IPS DF 6.9 (cell line): ENCODE measurements at regions not wholly inside any gene's neighbourhood (a gene's known extent, or its start where the extent isn't known, plus 50 kb on each side); places are given as distances from the start of the nearest gene placed in this dataset.
"Not testable (repeated sequence)": the region's sequence is repeated elsewhere in the genome, so short reads cannot be mapped to it uniquely, and the experiment has no call there.

Source experiments
- DNase-seq: peaks from one replicate; pipeline ENCODE4 v3.0.0-alpha.2; 2013; ENCODE audit warnings: low read depth, low spot score
- H3K27ac ChIP-seq: one replicate; pipeline ENCODE4 v1.5.1; 2013; ENCODE audit warnings: low read length, control low read depth
- H3K27me3 ChIP-seq: 2 replicates; pipeline ENCODE4 v1.6.1; 2013; ENCODE audit warnings: mild to moderate bottlenecking, low read length; ENCODE audit not compliant: control insufficient read depth, insufficient read depth
- H3K36me3 ChIP-seq: 2 replicates; pipeline ENCODE4 v1.6.1; 2013; ENCODE audit warnings: low read length; ENCODE audit not compliant: control insufficient read depth, insufficient read depth
- H3K4me1 ChIP-seq: 2 replicates; pipeline ENCODE4 v1.6.1; 2013; ENCODE audit warnings: low read length; ENCODE audit not compliant: control insufficient read depth, insufficient read depth
- H3K4me3 ChIP-seq: 2 replicates; pipeline ENCODE4 v1.5.1; 2013; ENCODE audit warnings: mild to moderate bottlenecking, low read length
- H3K9me3 ChIP-seq: 2 replicates; pipeline ENCODE4 v1.6.1; 2013; ENCODE audit warnings: low read length, inconsistent platforms; ENCODE audit not compliant: control insufficient read depth, insufficient read depth
- WGBS: extraction: QIAGEN DNeasy Blood & Tissue Kit; methylation state at CpG from one replicate; pipeline ENCODE4 v1.1.7; 2013; ENCODE audit warnings: mixed read lengths, missing lambda C conversion rate; ENCODE audit not compliant: insufficient read length, insufficient coverage; 5-methylcytosine and 5-hydroxymethylcytosine counted together

- Histone ChIP-seq H3K9me3 (no peaks in the 10 kb centered on the region), H3K4me1 (no peaks in the 10 kb centered on the region), H3K27ac (no peak overlapping the region), H3K4me3 (no peak overlapping the region), H3K36me3 (no peaks in the 10 kb centered on the region), H3K27me3 (no peaks in the 10 kb centered on the region)
- no CpG with 5 or more reads among the region's 3 CpGs for WGBS
- no peak for DNase-seq
Measured at GRCh38 chr2:18268400-18268799, 292.1 kb downstream of the RDH14 start.

- H3K27me3 ChIP-seq: no peaks in the 10 kb centered on the region
- DNase-seq: no peak
- no peak overlapping the region for H3K4me3 ChIP-seq
- H3K36me3 ChIP-seq: no peaks in the 10 kb centered on the region
- WGBS: no CpG with 5 or more reads among the region's 1 CpG
- H3K27ac ChIP-seq: no peak overlapping the region
- H3K4me1 ChIP-seq: no peaks in the 10 kb centered on the region
- H3K9me3 ChIP-seq: no peaks in the 10 kb centered on the region
Measured at GRCh38 chr2:18267501-18267900, 293.0 kb downstream of the RDH14 start.

- H3K4me3 ChIP-seq, H3K36me3 ChIP-seq, H3K9me3 ChIP-seq, H3K4me1 ChIP-seq, H3K27ac ChIP-seq, H3K27me3 ChIP-seq, DNase-seq: not testable (repeated sequence)
- no CpG with 5 or more reads among the region's 8 CpGs for WGBS
Measured at GRCh38 chr2:18266699-18267098, 293.8 kb downstream of the RDH14 start.

GRCh38 chr2:18265614-18266586 lies 294.6 kb downstream of the RDH14 start:
- no peaks in the 10 kb centered on the region for H3K9me3 ChIP-seq
- H3K4me3 ChIP-seq: no peak overlapping the region
- no peaks in the 10 kb centered on the region for H3K4me1 ChIP-seq
- DNase-seq: no peak
- no peaks in the 10 kb centered on the region for H3K36me3 ChIP-seq
- H3K27me3 ChIP-seq: no peaks in the 10 kb centered on the region
- no CpG with 5 or more reads among the region's 7 CpGs for WGBS
- no peak overlapping the region for H3K27ac ChIP-seq

GRCh38 chr2:18262601-18263000 lies 297.9 kb downstream of the RDH14 start:
- H3K4me3 ChIP-seq: no peak overlapping the region
- no peaks in the 10 kb centered on the region for H3K4me1 ChIP-seq
- H3K36me3 ChIP-seq: no peaks in the 10 kb centered on the region
- no CpG with 5 or more reads among the region's 4 CpGs for WGBS
- DNase-seq: no peak
- H3K27me3 ChIP-seq: no peaks in the 10 kb centered on the region
- H3K9me3 ChIP-seq: no peaks in the 10 kb centered on the region
- H3K27ac ChIP-seq: no peak overlapping the region

GRCh38 chr2:18253686-18254197 lies 306.7 kb downstream of the RDH14 start:
- Histone ChIP-seq H3K9me3 (no peaks in the 10 kb centered on the region), H3K4me1 (no peaks in the 10 kb centered on the region), H3K27ac (no peak overlapping the region), H3K36me3 (no peaks in the 10 kb centered on the region), H3K4me3 (no peak overlapping the region), H3K27me3 (no peaks in the 10 kb centered on the region)
- no peak for DNase-seq
- no CpG with 5 or more reads among the region's 5 CpGs for WGBS

GRCh38 chr2:18251486-18251885 lies 309.0 kb downstream of the RDH14 start:
- WGBS: no CpG with 5 or more reads among the region's 2 CpGs

GRCh38 chr2:18247282-18248110 lies 313.0 kb downstream of the RDH14 start:
- no CpG with 5 or more reads among the region's 7 CpGs for WGBS
- Histone ChIP-seq H3K27me3 (no peaks in the 10 kb centered on the region), H3K27ac (no peak overlapping the region), H3K4me1 (no peaks in the 10 kb centered on the region), H3K36me3 (no peaks in the 10 kb centered on the region), H3K4me3 (no peak overlapping the region), H3K9me3 (no peaks in the 10 kb centered on the region)
- no peak for DNase-seq

More at GRCh38 chr2:18251486-18251885, 309.0 kb downstream of the RDH14 start:
- Histone ChIP-seq H3K27ac (no peak overlapping the region), H3K9me3 (no peaks in the 10 kb centered on the region), H3K27me3 (no peaks in the 10 kb centered on the region), H3K4me1 (no peaks in the 10 kb centered on the region), H3K36me3 (no peaks in the 10 kb centered on the region), H3K4me3 (no peak overlapping the region)
- no peak for DNase-seq

GRCh38 chr2:18245375-18245774 lies 315.1 kb downstream of the RDH14 start:
- H3K36me3 ChIP-seq: no peaks in the 10 kb centered on the region
- H3K27me3 ChIP-seq: no peaks in the 10 kb centered on the region
- no peak for DNase-seq
- no peaks in the 10 kb centered on the region for H3K4me1 ChIP-seq
- H3K9me3 ChIP-seq: no peaks in the 10 kb centered on the region
- WGBS: no CpG with 5 or more reads among the region's 1 CpG
- H3K27ac ChIP-seq: no peak overlapping the region
- H3K4me3 ChIP-seq: no peak overlapping the region

- Histone ChIP-seq H3K27ac (no peak overlapping the region), H3K36me3 (no peaks in the 10 kb centered on the region), H3K4me1 (no peaks in the 10 kb centered on the region), H3K9me3 (no peaks in the 10 kb centered on the region), H3K27me3 (no peaks in the 10 kb centered on the region), H3K4me3 (no peak overlapping the region)
- WGBS: no CpG with 5 or more reads among the region's 2 CpGs
- DNase-seq: no peak
Measured at GRCh38 chr2:18244845-18245244, 315.6 kb downstream of the RDH14 start.
